RWPE1 (cell line): ENCODE measurements at regions not wholly inside any gene's neighbourhood (a gene's known extent, or its start where the extent isn't known, plus 50 kb on each side); places are given as distances from the start of the nearest gene placed in this dataset.

Experiments
- CTCF ChIA-PET: fragments of 350-600 bp; sonication (Branson Sonifier 250); formaldehyde crosslinking; extraction: SDS; loops from one replicate; lab custom pipeline; 2021; lab: Yijun Ruan, JAX
- POLR2A ChIA-PET: fragments of 400-600 bp; formaldehyde crosslinking; extraction: SDS; loops from one replicate; lab custom pipeline; 2020; ENCODE audit warnings: antibody characterized with exemption; ENCODE audit not compliant: low non-redundant PET; lab: Yijun Ruan, JAX
- DNase-seq: peaks from one replicate; pipeline ENCODE4 v3.0.0; 2012; ENCODE audit warnings: low spot score
- H3K27ac ChIP-seq: fragments of 450-650 bp; 2 replicates; pipeline ENCODE4 v1.5.1; 2017
- TF ChIP-seq, protein P1 (sequence below): fragments of 450-650 bp; conservative IDR thresholded peaks from 2 replicates; pipeline ENCODE4 v1.5.1; 2017; ENCODE audit warnings: low read depth, mild to moderate bottlenecking

DNA sequence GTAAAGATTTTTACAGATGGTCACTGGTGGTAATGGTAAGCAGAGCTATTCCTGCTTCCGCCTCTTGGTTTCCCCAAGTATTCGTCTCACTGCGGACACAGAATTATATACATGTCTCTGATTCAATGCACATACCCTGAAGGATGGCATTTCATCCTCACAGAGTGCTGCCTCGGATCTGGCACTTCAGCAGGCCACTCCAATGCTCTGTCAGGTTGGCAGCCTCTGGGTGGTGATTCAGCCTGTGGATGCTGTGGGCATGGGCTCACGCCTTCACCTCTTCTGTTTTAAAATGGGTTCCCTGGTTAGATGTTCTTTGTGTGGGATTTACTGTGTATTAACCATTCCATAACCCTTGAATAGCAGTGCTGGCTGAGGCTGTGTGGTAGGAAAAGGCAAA lies 182.6 kb upstream of the ZNF608 start:
- no peak overlapping the region for H3K27ac ChIP-seq
- ChIA-PET CTCF (no interaction called here), POLR2A (no interaction called here)
- TF ChIP-seq, protein P1, sequence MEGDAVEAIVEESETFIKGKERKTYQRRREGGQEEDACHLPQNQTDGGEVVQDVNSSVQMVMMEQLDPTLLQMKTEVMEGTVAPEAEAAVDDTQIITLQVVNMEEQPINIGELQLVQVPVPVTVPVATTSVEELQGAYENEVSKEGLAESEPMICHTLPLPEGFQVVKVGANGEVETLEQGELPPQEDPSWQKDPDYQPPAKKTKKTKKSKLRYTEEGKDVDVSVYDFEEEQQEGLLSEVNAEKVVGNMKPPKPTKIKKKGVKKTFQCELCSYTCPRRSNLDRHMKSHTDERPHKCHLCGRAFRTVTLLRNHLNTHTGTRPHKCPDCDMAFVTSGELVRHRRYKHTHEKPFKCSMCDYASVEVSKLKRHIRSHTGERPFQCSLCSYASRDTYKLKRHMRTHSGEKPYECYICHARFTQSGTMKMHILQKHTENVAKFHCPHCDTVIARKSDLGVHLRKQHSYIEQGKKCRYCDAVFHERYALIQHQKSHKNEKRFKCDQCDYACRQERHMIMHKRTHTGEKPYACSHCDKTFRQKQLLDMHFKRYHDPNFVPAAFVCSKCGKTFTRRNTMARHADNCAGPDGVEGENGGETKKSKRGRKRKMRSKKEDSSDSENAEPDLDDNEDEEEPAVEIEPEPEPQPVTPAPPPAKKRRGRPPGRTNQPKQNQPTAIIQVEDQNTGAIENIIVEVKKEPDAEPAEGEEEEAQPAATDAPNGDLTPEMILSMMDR: no peak
- no peak for DNase-seq

DNA sequence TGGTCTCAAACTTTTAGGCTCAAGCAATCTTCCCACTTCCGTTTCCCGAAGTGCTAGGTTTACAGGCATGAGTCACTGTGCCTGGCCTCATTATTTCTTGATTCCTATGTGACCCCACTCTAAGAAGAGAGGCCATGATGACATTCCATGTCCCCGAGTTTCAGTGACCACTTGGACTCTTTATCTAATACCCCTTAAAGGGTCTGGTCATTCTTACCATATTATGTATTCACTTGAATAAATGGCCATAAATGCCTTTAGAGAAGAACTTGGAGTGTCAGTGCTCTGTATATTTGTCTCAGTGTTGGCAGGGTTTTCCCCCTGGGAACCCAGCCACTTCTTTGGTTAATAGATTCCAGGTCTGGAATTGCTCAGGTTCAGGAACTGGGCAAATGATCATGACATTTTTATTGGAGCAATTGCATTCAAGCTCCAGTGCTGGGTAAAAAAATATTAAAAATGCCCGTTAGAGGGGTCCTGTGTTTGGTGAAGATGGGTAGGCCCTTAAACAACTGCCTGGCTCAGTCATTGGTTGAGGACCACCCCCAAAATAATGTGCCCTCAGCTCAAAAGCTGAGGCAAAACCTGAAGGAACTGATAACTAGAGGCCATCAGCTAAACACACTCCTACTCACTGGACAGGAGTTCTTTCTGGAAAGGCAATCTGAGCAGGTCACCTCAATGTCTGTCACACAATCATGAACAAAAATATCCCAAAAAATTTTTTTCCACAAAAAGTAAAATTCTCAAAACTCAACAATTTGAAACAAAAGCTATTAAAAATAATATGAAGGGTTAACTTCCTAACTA lies 186.6 kb upstream of the ZNF608 start:
- ChIA-PET POLR2A (interaction anchor here (0.9 kb wide), 1 partner anchor 13 kb away, joined by 3 read pairs; no protein-coding TSS in a partner anchor), CTCF (interaction anchor here (0.6 to 1.0 kb wide), 6 partner anchors 10 to 713 kb away, joined by 4 to 5 read pairs (median 4); no protein-coding TSS in a partner anchor)
- TF ChIP-seq, protein P1: no peak
- no peak for DNase-seq
- H3K27ac ChIP-seq: 0 out of 2 replicates have a peak overlapping the region, but pooled peaks have one; percentile 27

DNA sequence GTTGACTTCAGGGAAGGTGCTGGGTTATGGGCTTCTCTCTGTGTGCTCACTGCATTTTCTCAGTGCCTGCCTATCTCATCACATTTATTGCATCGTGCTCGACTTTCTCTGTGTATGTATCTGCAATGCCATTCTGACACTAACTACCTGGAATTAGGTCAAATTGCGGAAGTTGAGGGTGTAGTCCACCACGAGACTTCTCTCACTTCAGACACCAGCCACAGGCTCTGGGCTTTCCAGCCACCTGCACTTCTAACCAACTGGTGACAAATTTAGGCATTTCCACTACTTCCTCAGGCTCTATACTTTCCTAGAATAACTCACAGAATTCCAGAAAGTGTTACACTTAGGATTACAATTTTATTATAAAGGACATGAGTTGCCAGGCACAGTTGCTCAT lies 188.6 kb upstream of the ZNF608 start:
- H3K27ac ChIP-seq: no peak overlapping the region
- TF ChIP-seq, protein P1: no peak
- CTCF ChIA-PET: no interaction called here
- DNase-seq: no peak
- POLR2A ChIA-PET: no interaction called here

DNA sequence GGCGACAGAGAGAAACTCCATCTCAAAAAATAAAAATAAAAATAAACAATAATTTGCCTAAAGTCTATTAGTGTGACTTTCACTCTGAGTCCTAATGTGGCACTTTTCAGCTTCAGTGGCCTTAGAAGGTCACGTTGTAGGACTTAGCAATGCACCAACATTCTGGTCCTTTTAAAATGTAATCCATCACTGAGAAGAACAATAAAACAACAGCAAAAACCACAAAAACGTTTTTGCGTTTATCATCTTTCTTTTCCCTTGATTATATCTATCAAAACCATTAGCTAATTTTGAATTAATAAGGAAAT lies 190.1 kb upstream of the ZNF608 start:
- POLR2A ChIA-PET: no interaction called here
- CTCF ChIA-PET: no interaction called here
- TF ChIP-seq, protein P1: no peak
- no peak for DNase-seq
- no peak overlapping the region for H3K27ac ChIP-seq

DNA sequence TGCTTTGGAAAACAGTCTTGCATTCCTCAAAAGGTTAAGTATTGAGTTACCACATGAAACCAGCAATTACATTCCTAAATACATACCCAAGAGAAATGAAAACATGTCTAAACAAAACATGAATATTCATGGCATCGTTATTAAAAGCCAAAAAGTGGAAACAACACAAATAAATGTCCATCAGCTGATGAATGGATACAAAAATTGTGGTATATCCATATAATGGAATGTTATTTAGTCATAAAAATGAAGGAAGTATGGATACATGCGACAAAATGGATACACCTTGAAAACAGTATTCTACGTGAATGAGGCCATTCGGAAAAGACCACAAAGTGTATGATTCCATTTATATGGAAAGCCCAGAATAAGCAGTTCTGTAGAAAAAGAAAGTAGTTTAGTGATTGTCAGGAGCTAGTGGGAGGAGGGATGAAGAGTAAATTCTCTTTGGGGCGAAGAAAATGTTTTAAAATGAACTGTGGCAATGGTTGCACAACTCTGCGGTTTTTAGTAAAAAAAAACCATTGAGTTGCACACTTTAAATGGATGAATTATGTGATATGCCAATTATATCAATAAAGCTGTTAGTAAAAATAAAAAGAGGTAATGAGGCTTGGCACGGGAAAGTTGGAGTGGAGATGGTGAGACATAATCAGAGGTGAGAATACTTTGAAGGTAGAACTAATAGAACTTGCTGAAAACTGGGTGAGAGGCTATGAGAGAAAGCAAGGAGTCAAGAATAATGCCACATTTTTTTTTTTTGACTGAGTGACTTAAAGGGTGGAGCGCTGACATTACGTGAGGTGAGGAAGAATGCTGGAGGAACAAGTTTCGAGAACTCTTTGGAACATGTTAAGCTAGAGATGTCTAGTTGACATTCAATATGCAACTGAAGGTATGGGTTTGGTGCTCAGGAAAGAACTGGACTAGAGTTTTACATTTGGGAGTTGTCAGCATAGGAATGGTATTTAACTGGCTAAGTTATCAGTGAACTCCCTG lies 194.9 kb upstream of the ZNF608 start:
- TF ChIP-seq, protein P1: no peak
- no peak for DNase-seq
- CTCF ChIA-PET: no interaction called here
- POLR2A ChIA-PET: no interaction called here
- no peak overlapping the region for H3K27ac ChIP-seq

DNA sequence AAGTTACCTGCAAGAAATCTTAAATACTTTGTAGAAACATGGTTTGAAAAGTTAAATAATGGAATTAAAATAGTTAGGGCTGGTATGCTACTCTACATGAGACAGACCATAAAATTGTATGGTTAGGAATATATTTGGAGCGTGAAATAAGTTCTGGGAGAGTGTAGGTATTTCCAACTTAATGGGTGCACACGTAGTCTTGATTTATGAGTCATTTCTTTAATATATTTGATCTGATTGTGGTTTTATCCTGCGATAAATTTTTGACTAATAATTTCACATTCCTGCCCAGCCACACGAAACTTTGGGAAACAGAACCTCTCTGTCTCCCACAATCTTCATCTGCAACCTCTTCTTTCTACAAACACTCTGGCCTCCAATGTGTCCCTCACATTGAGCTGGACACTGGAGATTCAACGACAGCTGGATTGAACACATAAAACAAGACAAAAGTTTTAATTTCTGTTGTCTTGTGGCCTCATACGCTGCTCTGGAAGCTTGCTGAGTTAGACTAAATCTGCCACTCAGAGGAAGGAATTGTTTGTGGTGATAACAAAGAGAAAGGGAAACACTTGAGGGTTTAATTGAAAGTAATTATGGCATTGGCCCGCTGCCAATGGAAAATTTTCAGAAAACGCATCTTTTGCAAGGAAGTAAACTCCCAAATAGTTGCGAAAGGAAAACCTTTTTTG lies 201.8 kb upstream of the ZNF608 start:
- no peak overlapping the region for H3K27ac ChIP-seq
- DNase-seq: no peak
- TF ChIP-seq, protein P1: no peak
- ChIA-PET POLR2A (no interaction called here), CTCF (no interaction called here)
